ENCODE measurements at regions not wholly inside any gene's neighbourhood (a gene's known extent, or its start where the extent isn't known, plus 50 kb on each side); places are given as distances from the start of the nearest gene placed in this dataset.

DNA sequence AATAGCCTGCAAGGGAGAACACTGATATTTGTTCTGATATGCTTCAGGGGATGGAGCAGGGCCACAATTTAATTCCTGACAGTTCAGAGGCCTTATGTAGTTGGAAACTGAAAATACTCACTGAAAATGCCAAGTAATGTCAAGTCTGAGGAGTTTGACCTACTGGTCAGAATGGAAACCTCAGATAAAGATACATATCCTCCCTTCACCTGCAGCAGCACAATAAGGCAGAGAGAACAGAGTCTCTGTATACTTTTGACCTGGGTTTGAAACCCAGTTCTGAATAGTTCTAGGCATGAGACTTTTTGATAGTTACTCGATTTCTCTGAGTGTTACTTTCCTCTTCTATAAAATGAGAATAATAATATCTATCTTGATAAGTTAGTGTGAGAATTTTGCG, 65.8 kb upstream of the TRPC5 start:
- Histone ChIP-seq H4K8ac (ENCODE audit: low read depth in 2 of 2, low read length in 2 of 2) (no peak overlapping the region), H3K36me3 (ENCODE audit: control insufficient read depth, insufficient read depth, low read length) (no peaks in the 10 kb centered on the region), H3K9me3 (ENCODE audit: control insufficient read depth, insufficient read depth, low read length) (no peaks in the 10 kb centered on the region), H3K4me1 (ENCODE audit: control insufficient read depth, insufficient read depth, low read length) (no peaks in the 10 kb centered on the region), H3K14ac (replicated peaks; ENCODE audit: low read depth, low read length) (no peak overlapping the region), H3K18ac (ENCODE audit: low read depth, low read length) (no peak overlapping the region), H4K5ac (ENCODE audit: low read depth, low read length) (no peak overlapping the region), H2AK5ac (ENCODE audit: low read depth, low read length) (no peak overlapping the region), H3K9ac (ENCODE audit: low read depth, low read length) (no peak overlapping the region), H2BK15ac (ENCODE audit: low read depth, low read length) (no peak overlapping the region), H3K27ac (ENCODE audit: insufficient read depth, low read length) (no peak overlapping the region), H3K4ac (ENCODE audit: low read depth, low read length) (no peak overlapping the region), H2BK120ac (ENCODE audit: low read depth, low read length) (no peak overlapping the region), H3K27me3 (ENCODE audit: control insufficient read depth, insufficient read depth, low read length) (peaks cover 9% of the 10 kb centered on the region), H2AFZ (replicated peaks; ENCODE audit: low read length, poor library complexity) (no peak overlapping the region), H3K4me2 (ENCODE audit: low read depth, low read length) (no peak overlapping the region), H2AK9ac (replicated peaks; ENCODE audit: low read depth, low read length, poor library complexity) (no peak overlapping the region), H3K79me1 (ENCODE audit: low read depth in 1 of 2, low read length in 2 of 2) (no peaks in the 10 kb centered on the region), H4K20me1 (ENCODE audit: insufficient read depth, low read length) (no peaks in the 10 kb centered on the region), H3K56ac (ENCODE audit: extremely low read depth, insufficient read depth, low read length) (no peak overlapping the region), H4K91ac (ENCODE audit: insufficient read depth, low read depth, low read length) (no peak overlapping the region), H2BK5ac (ENCODE audit: low read depth, low read length, poor library complexity, severe bottlenecking) (no peak overlapping the region), H3K23ac (ENCODE audit: low read depth, low read length) (no peak overlapping the region), H3K4me3 (ENCODE audit: insufficient read depth, low read depth, low read length) (no peak overlapping the region), H2BK20ac (ENCODE audit: low read depth, low read length) (no peak overlapping the region), H3K9me1 (ENCODE audit: insufficient read depth, low read length) (no peaks in the 10 kb centered on the region)
- in situ Hi-C loops (cut with MboI; ENCODE audit: low sequenced_read_pairs) (no loop called here), dilution Hi-C loops (cut with HindIII; ENCODE audit: low sequenced_read_pairs, unreplicated experiment) (no loop called here), intact Hi-C loops (cut with micrococcal nuclease) (loop anchor here (5.0 to 10.0 kb wide), 3 partner anchors 91 to 584 kb away; no protein-coding TSS in a partner anchor)
- BruUV-seq (replicated peaks) = no TSS peak
- no CpG with 5 or more reads among the region's 2 CpGs for WGBS, 2 experiments (ENCODE audit: extremely low coverage in 2 of 2, insufficient read length in 1 of 2)
- ATAC-seq (ENCODE audit: low read depth) = no peak
- TF ChIP-seq, protein P1, sequence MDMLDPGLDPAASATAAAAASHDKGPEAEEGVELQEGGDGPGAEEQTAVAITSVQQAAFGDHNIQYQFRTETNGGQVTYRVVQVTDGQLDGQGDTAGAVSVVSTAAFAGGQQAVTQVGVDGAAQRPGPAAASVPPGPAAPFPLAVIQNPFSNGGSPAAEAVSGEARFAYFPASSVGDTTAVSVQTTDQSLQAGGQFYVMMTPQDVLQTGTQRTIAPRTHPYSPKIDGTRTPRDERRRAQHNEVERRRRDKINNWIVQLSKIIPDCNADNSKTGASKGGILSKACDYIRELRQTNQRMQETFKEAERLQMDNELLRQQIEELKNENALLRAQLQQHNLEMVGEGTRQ (IDR thresholded peaks at IDR 0.05; ENCODE audit: low read depth, low read length) = no peak
- TF ChIP-seq MAFK (IDR thresholded peaks at IDR 0.05; ENCODE audit: low read depth, low read length) = no peak
- TF ChIP-seq MXI1 (IDR thresholded peaks at IDR 0.05; ENCODE audit: borderline replicate concordance, low read depth, low read length) = no peak
- no peak for TF ChIP-seq BHLHE40 (IDR thresholded peaks at IDR 0.05; ENCODE audit: low read depth, low read length)
- no peak for TF ChIP-seq SMC3 (IDR thresholded peaks at IDR 0.05; ENCODE audit: low read depth, low read length)
- TF ChIP-seq CHD1 (IDR thresholded peaks at IDR 0.05; ENCODE audit: low read depth, low read length) = no peak
- DNase-seq = no peak
- POLR2A ChIA-PET (ENCODE audit: unreplicated experiment) = no interaction called here
- CTCF ChIA-PET = interaction anchor here (0.7 to 1.3 kb wide), 2 partner anchors 76 to 100 kb away, joined by 4 to 10 read pairs; no protein-coding TSS in a partner anchor
